BLaER1 treated with 17β-estradiol and CSF1 and Interleukin-3, amounts not matched to agents 10 nM and 100 nM (cell line): ENCODE measurements at regions not wholly inside any gene's neighbourhood (a gene's known extent, or its start where the extent isn't known, plus 50 kb on each side); places are given as distances from the start of the nearest gene placed in this dataset.
A peak's percentile ranks its signal among the peaks of the same experiment; 100 is the strongest.
"Not testable (repeated sequence)": the region's sequence is repeated elsewhere in the genome, so short reads cannot be mapped to it uniquely, and the experiment has no call there.

Source experiments
- H3K27ac ChIP-seq, 11 experiments: shearing (Covaris generic); formaldehyde crosslinking; 2 replicates each; pipeline ENCODE4 v1.8.1; 2022
- H3K27me3 ChIP-seq, 11 experiments: shearing (Covaris generic); formaldehyde crosslinking; 2 replicates each; pipeline ENCODE4 v1.8.1; 2022
- H3K36me3 ChIP-seq, 11 experiments: shearing (Covaris generic); formaldehyde crosslinking; 2 replicates each; pipeline ENCODE4 v1.8.1; 2022
- H3K4me1 ChIP-seq, 10 experiments: shearing (Covaris generic); formaldehyde crosslinking; 2 replicates each; pipeline ENCODE4 v1.8.1; 2022
- H3K4me2 ChIP-seq, 11 experiments: shearing (Covaris generic); formaldehyde crosslinking; 2 replicates each; pipeline ENCODE4 v1.8.1; 2022
- H3K4me3 ChIP-seq, 10 experiments: shearing (Covaris generic); formaldehyde crosslinking; 2 replicates each; pipeline ENCODE4 v1.8.1; 2022
- H3K9ac ChIP-seq, 11 experiments: shearing (Covaris generic); formaldehyde crosslinking; 2 replicates each; pipeline ENCODE4 v1.8.1; 2022
- H3K9me3 ChIP-seq, 11 experiments: shearing (Covaris generic); formaldehyde crosslinking; replicated peaks in 1 of 11; 2 replicates each; pipeline ENCODE4 v1.8.1; 2022
- H4K20me1 ChIP-seq, 11 experiments: shearing (Covaris generic); formaldehyde crosslinking; 2 replicates each; pipeline ENCODE4 v1.8.1; 2022
- Cebpa-rat ChIP-seq, 11 experiments: shearing (Covaris generic); IDR thresholded peaks; 2 replicates each; pipeline ENCODE4 v1.8.1; 2022

- no peaks in the 10 kb centered on the region for H3K4me1 ChIP-seq
- no peak for TF ChIP-seq Cebpa-rat (IDR thresholded peaks at IDR 0.05)
- H3K27ac ChIP-seq = no peak overlapping the region
- H3K4me3 ChIP-seq = no peak overlapping the region
- no peak overlapping the region for H3K9ac ChIP-seq
- H3K9me3 ChIP-seq = no peaks in the 10 kb centered on the region
- no peak overlapping the region for H3K4me2 ChIP-seq
- no peaks in the 10 kb centered on the region for H3K36me3 ChIP-seq
- H3K27me3 ChIP-seq = no peaks in the 10 kb centered on the region
- H4K20me1 ChIP-seq = no peaks in the 10 kb centered on the region
These were observed 127.1 kb upstream of the SLC4A4 start for GRCh38 chr4:71211748-71212147.

GRCh38 chr4:71212216-71212615 lies 126.6 kb upstream of the SLC4A4 start:
- Histone ChIP-seq H3K9ac (no peak overlapping the region), H4K20me1 (no peaks in the 10 kb centered on the region), H3K4me1 (no peaks in the 10 kb centered on the region), H3K36me3 (no peaks in the 10 kb centered on the region), H3K4me2 (no peak overlapping the region), H3K9me3 (no peaks in the 10 kb centered on the region), H3K4me3 (no peak overlapping the region), H3K27me3 (no peaks in the 10 kb centered on the region), H3K27ac (no peak overlapping the region)
- TF ChIP-seq Cebpa-rat (IDR thresholded peaks at IDR 0.05) = no peak

GRCh38 chr4:71214578-71214977 lies 124.2 kb upstream of the SLC4A4 start:
- Histone ChIP-seq H3K27me3 (no peaks in the 10 kb centered on the region), H3K4me3 (no peak overlapping the region), H3K27ac (no peak overlapping the region), H3K4me1 (peaks cover 0 to 5% (median 0%) of the 10 kb centered on the region in 10 experiments; a peak in 1 of 20 replicates), H3K4me2 (no peak overlapping the region), H4K20me1 (no peaks in the 10 kb centered on the region), H3K9ac (no peak overlapping the region), H3K36me3 (no peaks in the 10 kb centered on the region), H3K9me3 (no peaks in the 10 kb centered on the region)
- TF ChIP-seq Cebpa-rat (IDR thresholded peaks at IDR 0.05) = no peak

- no peaks in the 10 kb centered on the region for H4K20me1 ChIP-seq
- no peak overlapping the region for H3K9ac ChIP-seq
- H3K4me3 ChIP-seq = no peak overlapping the region
- 0 out of 22 replicates have a peak, but pooled peaks cover 0 to 5% (median 0%) of the 10 kb centered on the region in 11 experiments for H3K9me3 ChIP-seq
- TF ChIP-seq Cebpa-rat (IDR thresholded peaks at IDR 0.05) = no peak
- H3K4me1 ChIP-seq = peaks cover 0 to 5% (median 0%) of the 10 kb centered on the region in 10 experiments; a peak in 1 of 20 replicates
- no peaks in the 10 kb centered on the region for H3K27me3 ChIP-seq
- H3K36me3 ChIP-seq = no peaks in the 10 kb centered on the region
- no peak overlapping the region for H3K27ac ChIP-seq
- H3K4me2 ChIP-seq = no peak overlapping the region
These were observed 122.4 kb upstream of the SLC4A4 start for GRCh38 chr4:71216316-71216959.

GRCh38 chr4:71217688-71218087 lies 121.1 kb upstream of the SLC4A4 start:
- no peaks in the 10 kb centered on the region for H4K20me1 ChIP-seq
- no peak overlapping the region for H3K4me3 ChIP-seq
- no peak overlapping the region for H3K27ac ChIP-seq
- H3K36me3 ChIP-seq = no peaks in the 10 kb centered on the region
- TF ChIP-seq Cebpa-rat (IDR thresholded peaks at IDR 0.05) = no peak
- peaks cover 0 to 5% (median 0%) of the 10 kb centered on the region in 10 experiments; a peak in 1 of 20 replicates for H3K4me1 ChIP-seq
- 0 out of 22 replicates have a peak overlapping the region, but pooled peaks of 2 of the 11 experiments have one; percentile 8 to 9 for H3K4me2 ChIP-seq
- no peaks in the 10 kb centered on the region for H3K27me3 ChIP-seq
- 0 out of 22 replicates have a peak, but pooled peaks cover 0 to 5% (median 0%) of the 10 kb centered on the region in 11 experiments for H3K9me3 ChIP-seq
- no peak overlapping the region for H3K9ac ChIP-seq

- H3K27ac ChIP-seq, H3K36me3 ChIP-seq, H3K4me2 ChIP-seq, H3K4me1 ChIP-seq, H3K27me3 ChIP-seq, H3K9ac ChIP-seq, H4K20me1 ChIP-seq, H3K4me3 ChIP-seq: not testable (repeated sequence)
- peaks cover 0 to 11% (median 0%) of the 10 kb centered on the region in 11 experiments; a peak in 1 of 22 replicates for H3K9me3 ChIP-seq
These were observed 118.0 kb upstream of the SLC4A4 start for GRCh38 chr4:71220848-71221247.

- H3K9ac ChIP-seq = no peak overlapping the region
- no peak overlapping the region for H3K4me2 ChIP-seq
- peaks cover 0 to 11% (median 0%) of the 10 kb centered on the region in 11 experiments; a peak in 1 of 22 replicates for H3K9me3 ChIP-seq
- H3K27me3 ChIP-seq = no peaks in the 10 kb centered on the region
- no peaks in the 10 kb centered on the region for H4K20me1 ChIP-seq
- H3K27ac ChIP-seq = no peak overlapping the region
- H3K4me1 ChIP-seq = peaks cover 0 to 5% (median 0%) of the 10 kb centered on the region in 10 experiments; a peak in 1 of 20 replicates
- TF ChIP-seq Cebpa-rat (IDR thresholded peaks at IDR 0.05) = no peak
- H3K4me3 ChIP-seq = no peak overlapping the region
- H3K36me3 ChIP-seq = no peaks in the 10 kb centered on the region
These were observed 117.0 kb upstream of the SLC4A4 start for GRCh38 chr4:71221510-71222466.

GRCh38 chr4:71222661-71223060 lies 116.2 kb upstream of the SLC4A4 start:
- Histone ChIP-seq H3K9me3 (peaks cover 0 to 11% (median 0%) of the 10 kb centered on the region in 11 experiments; a peak in 1 of 22 replicates), H3K27me3 (no peaks in the 10 kb centered on the region), H3K4me3 (no peak overlapping the region), H3K9ac (no peak overlapping the region), H3K4me2 (no peak overlapping the region), H4K20me1 (no peaks in the 10 kb centered on the region), H3K4me1 (peaks cover 0 to 3% (median 0%) of the 10 kb centered on the region in 10 experiments; a peak in 1 of 20 replicates), H3K27ac (no peak overlapping the region), H3K36me3 (no peaks in the 10 kb centered on the region)
- no peak for TF ChIP-seq Cebpa-rat (IDR thresholded peaks at IDR 0.05)

GRCh38 chr4:71229477-71230270 lies 109.1 kb upstream of the SLC4A4 start:
- H3K27ac ChIP-seq = no peak overlapping the region

More at GRCh38 chr4:71229477-71230270, 109.1 kb upstream of the SLC4A4 start:
- H4K20me1 ChIP-seq = no peaks in the 10 kb centered on the region
- no peak overlapping the region for H3K9ac ChIP-seq
- H3K4me3 ChIP-seq = no peak overlapping the region
- no peak for TF ChIP-seq Cebpa-rat (IDR thresholded peaks at IDR 0.05)
- H3K36me3 ChIP-seq = no peaks in the 10 kb centered on the region
- H3K9me3 ChIP-seq = no peaks in the 10 kb centered on the region
- H3K4me2 ChIP-seq = no peak overlapping the region
- no peaks in the 10 kb centered on the region for H3K27me3 ChIP-seq
- peaks cover 0 to 9% (median 3%) of the 10 kb centered on the region in 10 experiments; a peak in 6 of 20 replicates for H3K4me1 ChIP-seq
